GM23338 (cell line): ENCODE measurements at regions not wholly inside any gene's neighbourhood (a gene's known extent, or its start where the extent isn't known, plus 50 kb on each side); places are given as distances from the start of the nearest gene placed in this dataset.

Experiments used
- ATAC-seq: fragments of 200-7000 bp; cut with Tn5 transposase; 3 replicates; pipeline ENCODE4 v1.9.1; 2020
- DNase-seq: peaks from one replicate; pipeline ENCODE4 v3.0.0-alpha.2; 2015; ENCODE audit warnings: low spot score
- H2AFZ ChIP-seq: fragments of 200-600 bp; sonication (generic); 2 replicates; pipeline ENCODE4 v1.8.0; 2016; ENCODE audit warnings: antibody characterized with exemption, mild to moderate bottlenecking, moderate library complexity
- H3F3A ChIP-seq: fragments of 200-600 bp; sonication (generic); replicated peaks from 2 replicates; pipeline ENCODE4 v1.8.0; 2017; ENCODE audit warnings: antibody characterized with exemption, mixed run types, low read depth
- H3K27ac ChIP-seq: fragments of 200-600 bp; sonication (generic); 2 replicates; pipeline ENCODE4 v1.6.1; 2016; ENCODE audit warnings: low read depth
- H3K27me3 ChIP-seq: fragments of 200-600 bp; sonication (generic); 2 replicates; pipeline ENCODE4 v1.8.0; 2016; ENCODE audit warnings: mild to moderate bottlenecking, mixed run types, moderate library complexity; ENCODE audit not compliant: insufficient read depth
- H3K36me3 ChIP-seq: fragments of 200-600 bp; sonication (generic); 2 replicates; pipeline ENCODE4 v1.8.0; 2016; ENCODE audit warnings: mild to moderate bottlenecking; ENCODE audit not compliant: insufficient read depth
- H3K4me1 ChIP-seq: fragments of 200-600 bp; sonication (generic); 2 replicates; pipeline ENCODE4 v1.8.0; 2016; ENCODE audit warnings: mild to moderate bottlenecking, moderate library complexity; ENCODE audit not compliant: insufficient read depth
- H3K4me2 ChIP-seq: fragments of 200-600 bp; sonication (generic); 2 replicates; pipeline ENCODE4 v1.7.1; 2017; ENCODE audit warnings: mixed run types
- H3K4me3 ChIP-seq: fragments of 200-600 bp; sonication (generic); 2 replicates; pipeline ENCODE4 v1.6.1; 2016; ENCODE audit warnings: mixed run types
- H3K79me2 ChIP-seq: fragments of 200-600 bp; sonication (generic); replicated peaks from 2 replicates; pipeline ENCODE4 v1.8.0; 2017; ENCODE audit warnings: mild to moderate bottlenecking; ENCODE audit not compliant: insufficient read depth
- H3K9me2 ChIP-seq: fragments of 200-600 bp; sonication (generic); 2 replicates; pipeline ENCODE4 v1.8.0; 2017; ENCODE audit not compliant: insufficient read depth
- H4K20me1 ChIP-seq: fragments of 200-600 bp; sonication (generic); replicated peaks from 2 replicates; pipeline ENCODE4 v1.8.0; 2017; ENCODE audit warnings: mild to moderate bottlenecking; ENCODE audit not compliant: insufficient read depth
- H3K27ac Mint-ChIP-seq: 2 replicates; pipeline ENCODE4 v1.8.0; 2020; ENCODE audit warnings: inconsistent platforms, mild to moderate bottlenecking, moderate library complexity, mixed read lengths
- H3K27me3 Mint-ChIP-seq: 3 replicates; pipeline ENCODE4 v1.8.0; 2022; ENCODE audit warnings: low read depth, mild to moderate bottlenecking, moderate library complexity, mixed read lengths, inconsistent platforms; ENCODE audit not compliant: insufficient read depth, poor library complexity
- H3K36me3 Mint-ChIP-seq: 3 replicates; pipeline ENCODE4 v1.8.0; 2021; ENCODE audit warnings: low read depth, mild to moderate bottlenecking, inconsistent platforms, moderate library complexity, mixed read lengths
- H3K4me1 Mint-ChIP-seq: 3 replicates; pipeline ENCODE4 v1.8.0; 2020; ENCODE audit warnings: mild to moderate bottlenecking, inconsistent platforms, mixed read lengths
- H3K4me3 Mint-ChIP-seq: 3 replicates; pipeline ENCODE4 v1.8.0; 2021; ENCODE audit warnings: moderate library complexity, mild to moderate bottlenecking, inconsistent platforms, mixed read lengths
- H3K9me3 Mint-ChIP-seq: 3 replicates; pipeline ENCODE4 v1.8.0; 2020; ENCODE audit warnings: moderate library complexity, mild to moderate bottlenecking, inconsistent platforms, mixed read lengths
- CREB1 ChIP-seq: fragments of 250-450 bp; sonication (Bioruptor Pico); IDR thresholded peaks from 2 replicates; pipeline ENCODE4 v1.5.0; 2020; ENCODE audit warnings: low read depth, mild to moderate bottlenecking, moderate library complexity
- EZH2 ChIP-seq: fragments of 200-600 bp; sonication (generic); IDR thresholded peaks from one replicate; pipeline ENCODE4 v1.8.0; 2017; ENCODE audit warnings: antibody characterized with exemption, mild to moderate bottlenecking, low read depth; ENCODE audit not compliant: unreplicated experiment
- EZH2phosphoT487 ChIP-seq: fragments of 200-600 bp; sonication (generic); IDR thresholded peaks from one replicate; pipeline ENCODE4 v1.8.1; 2018; ENCODE audit warnings: antibody characterized with exemption; ENCODE audit not compliant: unreplicated experiment
- JUNB ChIP-seq: IDR thresholded peaks from one replicate; pipeline ENCODE4 v1.6.1; 2016; ENCODE audit warnings: antibody characterized with exemption; ENCODE audit not compliant: unreplicated experiment
- NANOG ChIP-seq: IDR thresholded peaks from 2 replicates; pipeline ENCODE4 v1.6.1; 2016; ENCODE audit warnings: antibody characterized with exemption, borderline replicate concordance
- POLR2AphosphoS5 ChIP-seq: IDR thresholded peaks from 2 replicates; pipeline ENCODE4 v1.6.1; 2016; ENCODE audit warnings: antibody characterized with exemption, low read depth
- STAT1 ChIP-seq: IDR thresholded peaks from one replicate; pipeline ENCODE4 v1.6.1; 2016; ENCODE audit warnings: antibody characterized with exemption; ENCODE audit not compliant: unreplicated experiment
- ZNF114 ChIP-seq: fragments of 250-450 bp; sonication (Bioruptor Pico); IDR thresholded peaks from 2 replicates; pipeline ENCODE4 v1.5.0; 2020; ENCODE audit warnings: mild to moderate bottlenecking, moderate library complexity
- ZNF331 ChIP-seq: fragments of 250-450 bp; sonication (Bioruptor Pico); IDR thresholded peaks from 2 replicates; pipeline ENCODE4 v1.5.0; 2020; ENCODE audit warnings: low read depth, mild to moderate bottlenecking, moderate library complexity
- TF ChIP-seq, protein P1 (sequence below): IDR thresholded peaks from 2 replicates; pipeline ENCODE4 v1.6.1; 2016; ENCODE audit warnings: antibody characterized with exemption
- TF ChIP-seq, protein P2 (sequence below): IDR thresholded peaks from one replicate; pipeline ENCODE4 v1.6.1; 2018; ENCODE audit warnings: antibody characterized with exemption; ENCODE audit not compliant: unreplicated experiment
- TF ChIP-seq, protein P3 (sequence below): fragments of 250-450 bp; sonication (Bioruptor Pico); IDR thresholded peaks from 2 replicates; pipeline ENCODE4 v1.5.0; 2020; ENCODE audit warnings: mild to moderate bottlenecking, moderate library complexity
- TF ChIP-seq, protein P4 (sequence below), 2 experiments: fragments of 200-600 bp in 1 of 2; sonication (generic) in 1 of 2; conservative IDR thresholded peaks; 2 replicates each; pipeline versions ENCODE4 v1.5.1 to v1.6.1; 2016 to 2017; ENCODE audit warnings: antibody characterized with exemption in 2 of 2, low read depth in 2 of 2, mild to moderate bottlenecking in 2 of 2, moderate library complexity in 1 of 2

DNA sequence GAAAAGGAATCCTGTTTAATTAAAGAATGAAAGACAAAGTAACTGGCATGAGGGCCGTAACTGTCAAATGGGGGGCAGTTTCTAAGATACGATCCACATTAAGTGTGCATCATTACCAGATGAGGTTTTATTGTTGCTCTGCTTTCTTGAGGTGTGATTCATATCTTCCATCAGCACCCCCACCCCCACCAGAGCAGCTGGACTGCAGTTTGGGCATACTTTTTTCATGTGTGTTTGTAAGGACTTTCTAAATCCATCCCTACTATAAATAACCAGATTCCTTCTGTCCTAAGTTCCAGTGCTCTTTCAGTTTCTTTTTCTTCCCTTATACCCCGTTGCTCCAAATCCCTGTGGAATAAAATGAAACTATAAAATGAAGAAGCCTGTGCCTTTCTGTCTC is 142.1 kb downstream of the CDCA7 start:
- TF ChIP-seq, protein P1, sequence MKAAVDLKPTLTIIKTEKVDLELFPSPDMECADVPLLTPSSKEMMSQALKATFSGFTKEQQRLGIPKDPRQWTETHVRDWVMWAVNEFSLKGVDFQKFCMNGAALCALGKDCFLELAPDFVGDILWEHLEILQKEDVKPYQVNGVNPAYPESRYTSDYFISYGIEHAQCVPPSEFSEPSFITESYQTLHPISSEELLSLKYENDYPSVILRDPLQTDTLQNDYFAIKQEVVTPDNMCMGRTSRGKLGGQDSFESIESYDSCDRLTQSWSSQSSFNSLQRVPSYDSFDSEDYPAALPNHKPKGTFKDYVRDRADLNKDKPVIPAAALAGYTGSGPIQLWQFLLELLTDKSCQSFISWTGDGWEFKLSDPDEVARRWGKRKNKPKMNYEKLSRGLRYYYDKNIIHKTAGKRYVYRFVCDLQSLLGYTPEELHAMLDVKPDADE: no peak
- TF ChIP-seq, protein P2, sequence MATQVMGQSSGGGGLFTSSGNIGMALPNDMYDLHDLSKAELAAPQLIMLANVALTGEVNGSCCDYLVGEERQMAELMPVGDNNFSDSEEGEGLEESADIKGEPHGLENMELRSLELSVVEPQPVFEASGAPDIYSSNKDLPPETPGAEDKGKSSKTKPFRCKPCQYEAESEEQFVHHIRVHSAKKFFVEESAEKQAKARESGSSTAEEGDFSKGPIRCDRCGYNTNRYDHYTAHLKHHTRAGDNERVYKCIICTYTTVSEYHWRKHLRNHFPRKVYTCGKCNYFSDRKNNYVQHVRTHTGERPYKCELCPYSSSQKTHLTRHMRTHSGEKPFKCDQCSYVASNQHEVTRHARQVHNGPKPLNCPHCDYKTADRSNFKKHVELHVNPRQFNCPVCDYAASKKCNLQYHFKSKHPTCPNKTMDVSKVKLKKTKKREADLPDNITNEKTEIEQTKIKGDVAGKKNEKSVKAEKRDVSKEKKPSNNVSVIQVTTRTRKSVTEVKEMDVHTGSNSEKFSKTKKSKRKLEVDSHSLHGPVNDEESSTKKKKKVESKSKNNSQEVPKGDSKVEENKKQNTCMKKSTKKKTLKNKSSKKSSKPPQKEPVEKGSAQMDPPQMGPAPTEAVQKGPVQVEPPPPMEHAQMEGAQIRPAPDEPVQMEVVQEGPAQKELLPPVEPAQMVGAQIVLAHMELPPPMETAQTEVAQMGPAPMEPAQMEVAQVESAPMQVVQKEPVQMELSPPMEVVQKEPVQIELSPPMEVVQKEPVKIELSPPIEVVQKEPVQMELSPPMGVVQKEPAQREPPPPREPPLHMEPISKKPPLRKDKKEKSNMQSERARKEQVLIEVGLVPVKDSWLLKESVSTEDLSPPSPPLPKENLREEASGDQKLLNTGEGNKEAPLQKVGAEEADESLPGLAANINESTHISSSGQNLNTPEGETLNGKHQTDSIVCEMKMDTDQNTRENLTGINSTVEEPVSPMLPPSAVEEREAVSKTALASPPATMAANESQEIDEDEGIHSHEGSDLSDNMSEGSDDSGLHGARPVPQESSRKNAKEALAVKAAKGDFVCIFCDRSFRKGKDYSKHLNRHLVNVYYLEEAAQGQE: no peak
- TF ChIP-seq STAT1 (no peak), CREB1 (CRISPR knock-in tag) (no peak), NANOG (no peak), EZH2 (no peak), JUNB (no peak), ZNF114 (CRISPR knock-in tag) (no peak), ZNF331 (CRISPR knock-in tag) (no peak), EZH2phosphoT487 (no peak), POLR2AphosphoS5 (no peak)
- TF ChIP-seq, protein P3, sequence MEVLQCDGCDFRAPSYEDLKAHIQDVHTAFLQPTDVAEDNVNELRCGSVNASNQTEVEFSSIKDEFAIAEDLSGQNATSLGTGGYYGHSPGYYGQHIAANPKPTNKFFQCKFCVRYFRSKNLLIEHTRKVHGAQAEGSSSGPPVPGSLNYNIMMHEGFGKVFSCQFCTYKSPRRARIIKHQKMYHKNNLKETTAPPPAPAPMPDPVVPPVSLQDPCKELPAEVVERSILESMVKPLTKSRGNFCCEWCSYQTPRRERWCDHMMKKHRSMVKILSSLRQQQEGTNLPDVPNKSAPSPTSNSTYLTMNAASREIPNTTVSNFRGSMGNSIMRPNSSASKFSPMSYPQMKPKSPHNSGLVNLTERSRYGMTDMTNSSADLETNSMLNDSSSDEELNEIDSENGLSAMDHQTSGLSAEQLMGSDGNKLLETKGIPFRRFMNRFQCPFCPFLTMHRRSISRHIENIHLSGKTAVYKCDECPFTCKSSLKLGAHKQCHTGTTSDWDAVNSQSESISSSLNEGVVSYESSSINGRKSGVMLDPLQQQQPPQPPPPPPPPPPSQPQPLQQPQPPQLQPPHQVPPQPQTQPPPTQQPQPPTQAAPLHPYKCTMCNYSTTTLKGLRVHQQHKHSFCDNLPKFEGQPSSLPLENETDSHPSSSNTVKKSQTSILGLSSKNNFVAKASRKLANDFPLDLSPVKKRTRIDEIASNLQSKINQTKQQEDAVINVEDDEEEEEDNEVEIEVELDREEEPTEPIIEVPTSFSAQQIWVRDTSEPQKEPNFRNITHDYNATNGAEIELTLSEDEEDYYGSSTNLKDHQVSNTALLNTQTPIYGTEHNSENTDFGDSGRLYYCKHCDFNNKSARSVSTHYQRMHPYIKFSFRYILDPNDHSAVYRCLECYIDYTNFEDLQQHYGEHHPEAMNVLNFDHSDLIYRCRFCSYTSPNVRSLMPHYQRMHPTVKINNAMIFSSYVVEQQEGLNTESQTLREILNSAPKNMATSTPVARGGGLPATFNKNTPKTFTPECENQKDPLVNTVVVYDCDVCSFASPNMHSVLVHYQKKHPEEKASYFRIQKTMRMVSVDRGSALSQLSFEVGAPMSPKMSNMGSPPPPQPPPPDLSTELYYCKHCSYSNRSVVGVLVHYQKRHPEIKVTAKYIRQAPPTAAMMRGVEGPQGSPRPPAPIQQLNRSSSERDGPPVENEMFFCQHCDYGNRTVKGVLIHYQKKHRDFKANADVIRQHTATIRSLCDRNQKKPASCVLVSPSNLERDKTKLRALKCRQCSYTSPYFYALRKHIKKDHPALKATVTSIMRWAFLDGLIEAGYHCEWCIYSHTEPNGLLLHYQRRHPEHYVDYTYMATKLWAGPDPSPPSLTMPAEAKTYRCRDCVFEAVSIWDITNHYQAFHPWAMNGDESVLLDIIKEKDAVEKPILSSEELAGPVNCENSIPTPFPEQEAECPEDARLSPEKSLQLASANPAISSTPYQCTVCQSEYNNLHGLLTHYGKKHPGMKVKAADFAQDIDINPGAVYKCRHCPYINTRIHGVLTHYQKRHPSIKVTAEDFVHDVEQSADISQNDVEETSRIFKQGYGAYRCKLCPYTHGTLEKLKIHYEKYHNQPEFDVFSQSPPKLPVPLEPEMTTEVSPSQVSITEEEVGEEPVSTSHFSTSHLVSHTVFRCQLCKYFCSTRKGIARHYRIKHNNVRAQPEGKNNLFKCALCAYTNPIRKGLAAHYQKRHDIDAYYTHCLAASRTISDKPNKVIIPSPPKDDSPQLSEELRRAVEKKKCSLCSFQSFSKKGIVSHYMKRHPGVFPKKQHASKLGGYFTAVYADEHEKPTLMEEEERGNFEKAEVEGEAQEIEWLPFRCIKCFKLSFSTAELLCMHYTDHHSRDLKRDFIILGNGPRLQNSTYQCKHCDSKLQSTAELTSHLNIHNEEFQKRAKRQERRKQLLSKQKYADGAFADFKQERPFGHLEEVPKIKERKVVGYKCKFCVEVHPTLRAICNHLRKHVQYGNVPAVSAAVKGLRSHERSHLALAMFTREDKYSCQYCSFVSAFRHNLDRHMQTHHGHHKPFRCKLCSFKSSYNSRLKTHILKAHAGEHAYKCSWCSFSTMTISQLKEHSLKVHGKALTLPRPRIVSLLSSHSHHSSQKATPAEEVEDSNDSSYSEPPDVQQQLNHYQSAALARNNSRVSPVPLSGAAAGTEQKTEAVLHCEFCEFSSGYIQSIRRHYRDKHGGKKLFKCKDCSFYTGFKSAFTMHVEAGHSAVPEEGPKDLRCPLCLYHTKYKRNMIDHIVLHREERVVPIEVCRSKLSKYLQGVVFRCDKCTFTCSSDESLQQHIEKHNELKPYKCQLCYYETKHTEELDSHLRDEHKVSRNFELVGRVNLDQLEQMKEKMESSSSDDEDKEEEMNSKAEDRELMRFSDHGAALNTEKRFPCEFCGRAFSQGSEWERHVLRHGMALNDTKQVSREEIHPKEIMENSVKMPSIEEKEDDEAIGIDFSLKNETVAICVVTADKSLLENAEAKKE (CRISPR knock-in tag): no peak
- TF ChIP-seq, protein P4, sequence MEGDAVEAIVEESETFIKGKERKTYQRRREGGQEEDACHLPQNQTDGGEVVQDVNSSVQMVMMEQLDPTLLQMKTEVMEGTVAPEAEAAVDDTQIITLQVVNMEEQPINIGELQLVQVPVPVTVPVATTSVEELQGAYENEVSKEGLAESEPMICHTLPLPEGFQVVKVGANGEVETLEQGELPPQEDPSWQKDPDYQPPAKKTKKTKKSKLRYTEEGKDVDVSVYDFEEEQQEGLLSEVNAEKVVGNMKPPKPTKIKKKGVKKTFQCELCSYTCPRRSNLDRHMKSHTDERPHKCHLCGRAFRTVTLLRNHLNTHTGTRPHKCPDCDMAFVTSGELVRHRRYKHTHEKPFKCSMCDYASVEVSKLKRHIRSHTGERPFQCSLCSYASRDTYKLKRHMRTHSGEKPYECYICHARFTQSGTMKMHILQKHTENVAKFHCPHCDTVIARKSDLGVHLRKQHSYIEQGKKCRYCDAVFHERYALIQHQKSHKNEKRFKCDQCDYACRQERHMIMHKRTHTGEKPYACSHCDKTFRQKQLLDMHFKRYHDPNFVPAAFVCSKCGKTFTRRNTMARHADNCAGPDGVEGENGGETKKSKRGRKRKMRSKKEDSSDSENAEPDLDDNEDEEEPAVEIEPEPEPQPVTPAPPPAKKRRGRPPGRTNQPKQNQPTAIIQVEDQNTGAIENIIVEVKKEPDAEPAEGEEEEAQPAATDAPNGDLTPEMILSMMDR (conservative IDR thresholded peaks at IDR 0.05; ENCODE audit: low read depth in 2 of 2): no peak
- H3K4me2 ChIP-seq: no peak overlapping the region
- no peak overlapping the region for H3K4me3 Mint-ChIP-seq
- peaks cover 17% of the 10 kb centered on the region for H3K9me3 Mint-ChIP-seq
- no peaks in the 10 kb centered on the region for H3F3A ChIP-seq
- H3K27me3 ChIP-seq: no peaks in the 10 kb centered on the region
- no peaks in the 10 kb centered on the region for H3K4me1 Mint-ChIP-seq
- no peak overlapping the region for H2AFZ ChIP-seq
- no peak for DNase-seq
- H3K36me3 ChIP-seq: no peaks in the 10 kb centered on the region; the same call in 1 of the 2 replicates
- no peaks in the 10 kb centered on the region for H3K9me2 ChIP-seq
- no peaks in the 10 kb centered on the region for H3K79me2 ChIP-seq
- no peak overlapping the region for H3K27ac Mint-ChIP-seq
- H3K4me3 ChIP-seq: no peak overlapping the region
- no peaks in the 10 kb centered on the region for H4K20me1 ChIP-seq
- H3K27ac ChIP-seq: no peak overlapping the region
- ATAC-seq: no peak
- no peaks in the 10 kb centered on the region for H3K27me3 Mint-ChIP-seq
- no peaks in the 10 kb centered on the region for H3K4me1 ChIP-seq
- peaks cover 11% of the 10 kb centered on the region; the same call in 2 of the 3 replicates for H3K36me3 Mint-ChIP-seq
